Suprapubic skin (tissue), 4 donors: ENCODE measurements at regions not wholly inside any gene's neighbourhood (a gene's known extent, or its start where the extent isn't known, plus 50 kb on each side); places are given as distances from the start of the nearest gene placed in this dataset.

Experiments
- DNase-seq, 2 donors: peaks; one replicate each; pipeline ENCODE4 v3.0.0-alpha.2; 2019; ENCODE audit warnings: low spot score in 2 of 2
- H3K27ac ChIP-seq: fragments of 200-600 bp; sonication (generic); one replicate; pipeline ENCODE4 v1.5.1; 2019
- H3K27me3 ChIP-seq: fragments of 200-600 bp; sonication (generic); one replicate; pipeline ENCODE4 v1.5.1; 2019
- H3K36me3 ChIP-seq: fragments of 200-600 bp; sonication (generic); one replicate; pipeline ENCODE4 v1.5.1; 2019
- H3K4me1 ChIP-seq: fragments of 200-600 bp; sonication (generic); one replicate; pipeline ENCODE4 v1.5.1; 2019
- H3K4me3 ChIP-seq: fragments of 200-600 bp; sonication (generic); one replicate; pipeline ENCODE4 v1.5.1; 2019; ENCODE audit warnings: mild to moderate bottlenecking
- H3K9me3 ChIP-seq: fragments of 200-600 bp; sonication (generic); one replicate; pipeline ENCODE4 v1.5.1; 2019
- CTCF ChIP-seq, 2 donors: fragments of 200-600 bp in 1 of 2; fragments of 450-650 bp in 1 of 2; sonication (generic) in 1 of 2; IDR thresholded peaks; one replicate each; pipeline ENCODE4 v1.5.1; 2016 to 2019; ENCODE audit warnings: antibody characterized with exemption in 2 of 2, mild to moderate bottlenecking in 1 of 2, moderate library complexity in 1 of 2
- EP300 ChIP-seq: sonication (generic); formaldehyde crosslinking; IDR thresholded peaks from one replicate; pipeline ENCODE4 v1.6.1; 2017; ENCODE audit warnings: antibody characterized with exemption
- POLR2A ChIP-seq, 2 donors: fragments of 450-650 bp; IDR thresholded peaks; one replicate each; pipeline ENCODE4 v1.6.1; 2017; ENCODE audit warnings: antibody characterized with exemption in 2 of 2, mild to moderate bottlenecking in 2 of 2, moderate library complexity in 2 of 2
- POLR2AphosphoS5 ChIP-seq, 3 donors: sonication (generic); formaldehyde crosslinking; IDR thresholded peaks; one replicate each; pipeline ENCODE4 v1.6.1; 2017; ENCODE audit warnings: antibody characterized with exemption in 3 of 3
- WGBS: methylation state at CpG from one replicate; pipeline ENCODE4 v1.1.5; 2018; 5-methylcytosine and 5-hydroxymethylcytosine counted together

- TF ChIP-seq POLR2A (IDR thresholded peaks at IDR 0.05), result no peak
- TF ChIP-seq EP300, result no peak
- no peak for TF ChIP-seq POLR2AphosphoS5 (IDR thresholded peaks at IDR 0.05)
- TF ChIP-seq CTCF (IDR thresholded peaks at IDR 0.05), result no peak
- WGBS, result 94% methylated on average over 2 of the region's 2 CpGs
- no peak for DNase-seq
- no peaks in the 10 kb centered on the region for H3K4me1 ChIP-seq
- peaks cover 2% of the 10 kb centered on the region for H3K9me3 ChIP-seq
- H3K36me3 ChIP-seq, result no peaks in the 10 kb centered on the region
- no peaks in the 10 kb centered on the region for H3K27me3 ChIP-seq
- H3K4me3 ChIP-seq, result no peak overlapping the region
- H3K27ac ChIP-seq, result no peak overlapping the region
Observed at GRCh38 chr13:74633734-74634133, 499.5 kb upstream of the KLF12 start.

GRCh38 chr13:74629985-74630384 is 495.8 kb upstream of the KLF12 start:
- no peak for TF ChIP-seq EP300
- no peak for TF ChIP-seq POLR2A (IDR thresholded peaks at IDR 0.05)
- TF ChIP-seq POLR2AphosphoS5 (IDR thresholded peaks at IDR 0.05), result no peak
- no peak for TF ChIP-seq CTCF (IDR thresholded peaks at IDR 0.05)
- no peaks in the 10 kb centered on the region for H3K27me3 ChIP-seq
- H3K27ac ChIP-seq, result no peak overlapping the region
- 82% methylated on average over 3 of the region's 3 CpGs for WGBS
- DNase-seq, result no peak
- H3K4me3 ChIP-seq, result no peak overlapping the region
- peaks cover 3% of the 10 kb centered on the region for H3K9me3 ChIP-seq
- H3K36me3 ChIP-seq, result no peaks in the 10 kb centered on the region
- H3K4me1 ChIP-seq, result no peaks in the 10 kb centered on the region

- Histone ChIP-seq H3K4me1 (no peaks in the 10 kb centered on the region), H3K4me3 (no peak overlapping the region), H3K36me3 (no peaks in the 10 kb centered on the region), H3K27ac (no peak overlapping the region), H3K9me3 (peaks cover 3% of the 10 kb centered on the region), H3K27me3 (no peaks in the 10 kb centered on the region)
- TF ChIP-seq EP300 (no peak), CTCF (IDR thresholded peaks at IDR 0.05) (no peak), POLR2A (IDR thresholded peaks at IDR 0.05) (no peak), POLR2AphosphoS5 (IDR thresholded peaks at IDR 0.05) (no peak)
- no peak for DNase-seq
- 60% methylated on average over 1 of the region's 1 CpG for WGBS
Observed at GRCh38 chr13:74625541-74625940, 491.3 kb upstream of the KLF12 start.

- Histone ChIP-seq H3K4me3 (no peak overlapping the region), H3K27me3 (no peaks in the 10 kb centered on the region), H3K9me3 (peaks cover under 1% of the 10 kb centered on the region), H3K36me3 (no peaks in the 10 kb centered on the region), H3K27ac (no peak overlapping the region), H3K4me1 (no peaks in the 10 kb centered on the region)
- DNase-seq, result no peak
- 71% methylated on average over 1 of the region's 1 CpG for WGBS
- TF ChIP-seq CTCF (IDR thresholded peaks at IDR 0.05) (no peak), EP300 (no peak), POLR2AphosphoS5 (IDR thresholded peaks at IDR 0.05) (no peak), POLR2A (IDR thresholded peaks at IDR 0.05) (no peak)
Observed at GRCh38 chr13:74623761-74624160, 489.6 kb upstream of the KLF12 start.

- Histone ChIP-seq H3K27me3 (no peaks in the 10 kb centered on the region), H3K27ac (no peak overlapping the region), H3K9me3 (no peaks in the 10 kb centered on the region), H3K4me1 (no peaks in the 10 kb centered on the region), H3K4me3 (no peak overlapping the region), H3K36me3 (no peaks in the 10 kb centered on the region)
- TF ChIP-seq EP300, result no peak
- no peak for TF ChIP-seq CTCF (IDR thresholded peaks at IDR 0.05)
- TF ChIP-seq POLR2A (IDR thresholded peaks at IDR 0.05), result no peak
- no peak for TF ChIP-seq POLR2AphosphoS5 (IDR thresholded peaks at IDR 0.05)
- no peak for DNase-seq
- WGBS, result 47% methylated on average over 1 of the region's 1 CpG
Observed at GRCh38 chr13:74622284-74622683, 488.1 kb upstream of the KLF12 start.
